ENCODE measurements at regions not wholly inside any gene's neighbourhood (a gene's known extent, or its start where the extent isn't known, plus 50 kb on each side); places are given as distances from the start of the nearest gene placed in this dataset.

- TF ChIP-seq ETS1 (IDR thresholded peaks at IDR 0.05) (no peak), NANOG (IDR thresholded peaks at IDR 0.05; ENCODE audit: borderline replicate concordance) (no peak)
- no peaks in the 10 kb centered on the region for H3K36me3 ChIP-seq (ENCODE audit: insufficient read depth)
- H3K4me2 ChIP-seq = no peak overlapping the region
- no peaks in the 10 kb centered on the region; the same call in 2 of the 3 replicates for H3K9me3 Mint-ChIP-seq
- no peak for DNase-seq (ENCODE audit: low spot score)
- H4K20me1 ChIP-seq (replicated peaks; ENCODE audit: insufficient read depth) = no peaks in the 10 kb centered on the region
- no peak overlapping the region for H3K27ac Mint-ChIP-seq
- H3K27me3 Mint-ChIP-seq (ENCODE audit: insufficient read depth, low read depth, poor library complexity) = no peaks in the 10 kb centered on the region
- no peaks in the 10 kb centered on the region for H3K27me3 ChIP-seq (ENCODE audit: insufficient read depth)
- H3F3A ChIP-seq (replicated peaks; ENCODE audit: low read depth) = no peaks in the 10 kb centered on the region
- H3K36me3 Mint-ChIP-seq (ENCODE audit: low read depth) = no peaks in the 10 kb centered on the region
- H3K4me1 ChIP-seq (ENCODE audit: insufficient read depth) = no peaks in the 10 kb centered on the region
- no peaks in the 10 kb centered on the region for H3K9me2 ChIP-seq (ENCODE audit: insufficient read depth)
- H3K4me1 Mint-ChIP-seq = no peaks in the 10 kb centered on the region
- no peaks in the 10 kb centered on the region for H3K79me2 ChIP-seq (replicated peaks; ENCODE audit: insufficient read depth)
- no peak overlapping the region for H3K4me3 Mint-ChIP-seq
- no peak overlapping the region for H2AFZ ChIP-seq
- no peak overlapping the region for H3K4me3 ChIP-seq
- H3K27ac ChIP-seq (ENCODE audit: low read depth) = no peak overlapping the region
- no peak for ATAC-seq
Observed at GRCh38 chr10:105803206-105803605, 1162.1 kb downstream of the SORCS3 start.

GRCh38 chr10:105800641-105801040 is 1159.6 kb downstream of the SORCS3 start:
- Mint-ChIP-seq H3K4me1 (no peaks in the 10 kb centered on the region), H3K9me3 (no peaks in the 10 kb centered on the region; the same call in 2 of the 3 replicates), H3K27ac (no peak overlapping the region), H3K36me3 (ENCODE audit: low read depth) (no peaks in the 10 kb centered on the region), H3K4me3 (no peak overlapping the region), H3K27me3 (ENCODE audit: insufficient read depth, low read depth, poor library complexity) (no peaks in the 10 kb centered on the region)
- no peaks in the 10 kb centered on the region for H4K20me1 ChIP-seq (replicated peaks; ENCODE audit: insufficient read depth)
- no peaks in the 10 kb centered on the region for H3K79me2 ChIP-seq (replicated peaks; ENCODE audit: insufficient read depth)
- no peaks in the 10 kb centered on the region for H3K9me2 ChIP-seq (ENCODE audit: insufficient read depth)
- H3K27ac ChIP-seq (ENCODE audit: low read depth) = no peak overlapping the region
- no peaks in the 10 kb centered on the region for H3K4me1 ChIP-seq (ENCODE audit: insufficient read depth)
- no peaks in the 10 kb centered on the region for H3K27me3 ChIP-seq (ENCODE audit: insufficient read depth)
- TF ChIP-seq ZNF331 (CRISPR knock-in tag; IDR thresholded peaks at IDR 0.05; ENCODE audit: low read depth) (no peak), REST (IDR thresholded peaks at IDR 0.05; ENCODE audit: unreplicated experiment) (no peak), ZNF462 (CRISPR knock-in tag; IDR thresholded peaks at IDR 0.05) (no peak), EZH2phosphoT487 (IDR thresholded peaks at IDR 0.05; ENCODE audit: unreplicated experiment) (no peak), JUNB (IDR thresholded peaks at IDR 0.05; ENCODE audit: unreplicated experiment) (no peak), EZH2 (IDR thresholded peaks at IDR 0.05; ENCODE audit: low read depth, unreplicated experiment) (no peak), CTCF (conservative IDR thresholded peaks at IDR 0.05; ENCODE audit: low read depth in 2 of 2) (no peak), POLR2AphosphoS5 (IDR thresholded peaks at IDR 0.05; ENCODE audit: low read depth) (no peak)
- H3K4me3 ChIP-seq = no peak overlapping the region
- no peak for ATAC-seq
- no peak for DNase-seq (ENCODE audit: low spot score)
- H3K36me3 ChIP-seq (ENCODE audit: insufficient read depth) = no peaks in the 10 kb centered on the region
- no peak overlapping the region for H2AFZ ChIP-seq
- no peaks in the 10 kb centered on the region for H3F3A ChIP-seq (replicated peaks; ENCODE audit: low read depth)
- no peak overlapping the region for H3K4me2 ChIP-seq

Measured in GM23338 (cell line).